ENCODE measurements at regions not wholly inside any gene's neighbourhood (a gene's known extent, or its start where the extent isn't known, plus 50 kb on each side); places are given as distances from the start of the nearest gene placed in this dataset.

- H3K36me3 Mint-ChIP-seq: peaks cover 1% of the 10 kb centered on the region
Observed at GRCh38 chr5:175765858-175766257, 105.5 kb upstream of the CPLX2 start.

GRCh38 chr5:175766963-175767362 is 104.4 kb upstream of the CPLX2 start:
- CTCF ChIA-PET: no interaction called here
- no peak for DNase-seq
- no peak overlapping the region for H3K27ac Mint-ChIP-seq
- no peaks in the 10 kb centered on the region for H3K9me3 Mint-ChIP-seq (ENCODE audit: low read depth)
- ATAC-seq: no peak
- H3K4me1 Mint-ChIP-seq: peaks cover 3% of the 10 kb centered on the region
- no peak overlapping the region for H3K4me3 Mint-ChIP-seq
- H3K36me3 Mint-ChIP-seq: peaks cover 1% of the 10 kb centered on the region
- H3K27me3 Mint-ChIP-seq: peaks cover 28% of the 10 kb centered on the region

More at GRCh38 chr5:175765858-175766257, 105.5 kb upstream of the CPLX2 start:
- H3K9me3 Mint-ChIP-seq (ENCODE audit: low read depth): no peaks in the 10 kb centered on the region
- H3K27ac Mint-ChIP-seq: no peak overlapping the region
- ATAC-seq (no peak), DNase-seq (no peak)
- H3K4me3 Mint-ChIP-seq: no peak overlapping the region
- CTCF ChIA-PET: no interaction called here
- H3K4me1 Mint-ChIP-seq: peaks cover 3% of the 10 kb centered on the region
- peaks cover 21% of the 10 kb centered on the region for H3K27me3 Mint-ChIP-seq

- CTCF ChIA-PET: no interaction called here
- ATAC-seq (no peak), DNase-seq (no peak)
- H3K27me3 Mint-ChIP-seq: peaks cover 48% of the 10 kb centered on the region
- no peak overlapping the region for H3K27ac Mint-ChIP-seq
- H3K4me3 Mint-ChIP-seq: no peak overlapping the region
- no peaks in the 10 kb centered on the region for H3K36me3 Mint-ChIP-seq
- H3K9me3 Mint-ChIP-seq (ENCODE audit: low read depth): no peaks in the 10 kb centered on the region
- H3K4me1 Mint-ChIP-seq: no peaks in the 10 kb centered on the region
Observed at GRCh38 chr5:175772747-175773533, 98.4 kb upstream of the CPLX2 start.

GRCh38 chr5:175773534-175774070 is 97.8 kb upstream of the CPLX2 start:
- H3K4me3 Mint-ChIP-seq: no peak overlapping the region
- no peak for ATAC-seq
- H3K4me1 Mint-ChIP-seq: no peaks in the 10 kb centered on the region
- H3K9me3 Mint-ChIP-seq (ENCODE audit: low read depth): no peaks in the 10 kb centered on the region
- no peak for DNase-seq
- H3K27ac Mint-ChIP-seq: no peak overlapping the region
- H3K36me3 Mint-ChIP-seq: no peaks in the 10 kb centered on the region
- CTCF ChIA-PET: no interaction called here
- H3K27me3 Mint-ChIP-seq: peaks cover 48% of the 10 kb centered on the region

DNA sequence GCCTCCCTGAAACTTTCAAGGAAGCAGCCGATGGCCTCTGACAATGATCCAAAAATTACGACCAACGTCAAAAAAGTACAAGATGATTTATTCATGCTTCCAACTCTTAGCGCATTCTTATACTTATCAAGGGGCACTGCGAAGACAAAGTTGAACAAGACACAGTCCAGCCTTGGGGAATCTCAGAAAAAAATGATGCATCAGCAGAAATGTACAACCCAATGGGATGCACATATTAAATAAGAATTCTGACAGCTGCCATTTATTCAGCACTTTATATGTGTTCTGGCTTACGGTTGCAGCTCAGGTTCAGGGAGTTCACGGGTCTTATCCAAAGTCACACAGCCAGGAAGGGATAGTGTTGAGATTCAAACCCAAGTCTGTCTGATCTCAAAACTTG is 96.0 kb upstream of the CPLX2 start:
- CTCF ChIA-PET: no interaction called here
- H3K36me3 Mint-ChIP-seq: no peaks in the 10 kb centered on the region
- H3K27ac Mint-ChIP-seq: no peak overlapping the region
- ATAC-seq: no peak
- DNase-seq: no peak
- no peaks in the 10 kb centered on the region for H3K4me1 Mint-ChIP-seq
- no peaks in the 10 kb centered on the region for H3K9me3 Mint-ChIP-seq (ENCODE audit: low read depth)
- H3K27me3 Mint-ChIP-seq: peaks cover 54% of the 10 kb centered on the region
- H3K4me3 Mint-ChIP-seq: no peak overlapping the region

DNA sequence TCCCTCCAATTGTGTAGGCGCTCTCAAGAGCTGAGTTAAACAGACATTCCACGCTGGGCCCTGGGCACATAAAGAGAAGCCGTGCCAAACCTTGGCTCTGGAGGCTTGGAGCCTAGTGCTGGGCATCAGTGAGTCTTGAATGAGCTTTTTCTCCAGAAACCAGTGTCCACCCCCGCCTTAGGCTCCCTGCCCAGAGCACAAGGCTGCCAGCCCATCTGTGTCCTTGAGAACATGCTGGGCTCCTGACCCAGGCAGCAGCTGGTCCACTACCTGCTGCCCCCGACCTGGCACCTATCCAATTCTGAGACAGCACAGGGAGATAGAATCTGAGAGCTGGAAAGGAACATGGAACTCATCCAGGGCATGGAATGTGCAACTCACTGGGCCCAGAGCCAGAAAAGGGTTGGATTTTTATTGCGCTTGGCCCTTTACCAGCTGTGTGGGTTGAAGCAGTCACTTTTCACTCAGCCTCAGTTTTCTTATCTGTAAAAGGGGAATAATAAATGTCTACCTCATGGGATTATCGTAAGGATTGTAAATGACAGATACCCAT is 92.4 kb upstream of the CPLX2 start:
- Mint-ChIP-seq H3K4me1 (no peaks in the 10 kb centered on the region), H3K4me3 (no peak overlapping the region), H3K27me3 (peaks cover 31% of the 10 kb centered on the region), H3K9me3 (ENCODE audit: low read depth) (no peaks in the 10 kb centered on the region), H3K36me3 (no peaks in the 10 kb centered on the region), H3K27ac (no peak overlapping the region)
- DNase-seq (no peak), ATAC-seq (no peak)
- CTCF ChIA-PET: no interaction called here

DNA sequence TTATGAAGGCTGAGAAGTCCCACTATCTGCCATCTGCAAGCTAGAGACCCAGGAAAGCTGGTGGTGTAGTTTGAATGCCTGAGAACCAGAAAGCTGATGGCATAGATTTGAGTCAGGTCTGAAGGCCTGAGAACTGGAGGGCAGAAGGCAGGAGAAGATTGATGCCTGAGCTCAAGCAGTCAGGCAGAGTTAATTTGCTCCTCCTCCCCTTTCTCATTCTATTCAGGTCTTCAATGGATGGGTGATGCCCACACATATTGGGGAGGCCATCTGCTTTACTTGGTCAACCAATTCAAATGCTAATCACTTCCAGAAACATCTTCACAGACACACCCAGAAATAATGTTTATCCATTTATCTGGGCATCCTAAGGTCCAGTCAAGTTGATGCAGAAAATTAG is 87.6 kb upstream of the CPLX2 start:
- CTCF ChIA-PET: no interaction called here
- no peak for ATAC-seq
- no peak overlapping the region for H3K27ac Mint-ChIP-seq
- peaks cover 36% of the 10 kb centered on the region for H3K27me3 Mint-ChIP-seq
- H3K4me3 Mint-ChIP-seq: no peak overlapping the region
- no peaks in the 10 kb centered on the region for H3K9me3 Mint-ChIP-seq (ENCODE audit: low read depth)
- no peak for DNase-seq
- no peaks in the 10 kb centered on the region for H3K36me3 Mint-ChIP-seq
- no peaks in the 10 kb centered on the region for H3K4me1 Mint-ChIP-seq

- CTCF ChIA-PET: no interaction called here
- H3K27me3 Mint-ChIP-seq: peaks cover 36% of the 10 kb centered on the region
- H3K27ac Mint-ChIP-seq: no peak overlapping the region
- no peak overlapping the region for H3K4me3 Mint-ChIP-seq
- no peaks in the 10 kb centered on the region for H3K4me1 Mint-ChIP-seq
- no peak for ATAC-seq
- H3K36me3 Mint-ChIP-seq: no peaks in the 10 kb centered on the region
- H3K9me3 Mint-ChIP-seq (ENCODE audit: low read depth): no peaks in the 10 kb centered on the region
- DNase-seq: no peak
Observed at GRCh38 chr5:175784230-175784629, 87.1 kb upstream of the CPLX2 start.

DNA sequence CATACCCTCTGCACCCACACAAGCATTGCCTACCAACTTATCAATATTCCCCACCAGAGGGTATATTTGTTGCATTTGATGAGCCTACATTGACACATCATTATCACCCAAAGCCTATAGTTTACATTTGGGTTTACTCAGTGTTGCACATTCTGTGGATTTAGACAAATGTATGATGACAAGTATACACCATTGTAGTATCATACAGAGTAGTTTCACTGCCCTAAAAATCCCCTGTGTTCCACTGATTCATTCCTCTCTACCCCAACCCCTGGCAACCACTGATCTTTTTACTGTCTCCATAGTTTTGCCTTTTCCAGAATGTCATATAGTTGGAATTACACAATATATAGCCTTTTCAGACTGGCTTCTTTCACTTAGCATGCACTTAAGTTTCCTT is 85.7 kb upstream of the CPLX2 start:
- CTCF ChIA-PET: no interaction called here
- Mint-ChIP-seq H3K4me3 (no peak overlapping the region), H3K36me3 (no peaks in the 10 kb centered on the region), H3K27me3 (peaks cover 35% of the 10 kb centered on the region), H3K4me1 (no peaks in the 10 kb centered on the region), H3K9me3 (ENCODE audit: low read depth) (no peaks in the 10 kb centered on the region), H3K27ac (no peak overlapping the region)
- DNase-seq: no peak
- no peak for ATAC-seq

DNA sequence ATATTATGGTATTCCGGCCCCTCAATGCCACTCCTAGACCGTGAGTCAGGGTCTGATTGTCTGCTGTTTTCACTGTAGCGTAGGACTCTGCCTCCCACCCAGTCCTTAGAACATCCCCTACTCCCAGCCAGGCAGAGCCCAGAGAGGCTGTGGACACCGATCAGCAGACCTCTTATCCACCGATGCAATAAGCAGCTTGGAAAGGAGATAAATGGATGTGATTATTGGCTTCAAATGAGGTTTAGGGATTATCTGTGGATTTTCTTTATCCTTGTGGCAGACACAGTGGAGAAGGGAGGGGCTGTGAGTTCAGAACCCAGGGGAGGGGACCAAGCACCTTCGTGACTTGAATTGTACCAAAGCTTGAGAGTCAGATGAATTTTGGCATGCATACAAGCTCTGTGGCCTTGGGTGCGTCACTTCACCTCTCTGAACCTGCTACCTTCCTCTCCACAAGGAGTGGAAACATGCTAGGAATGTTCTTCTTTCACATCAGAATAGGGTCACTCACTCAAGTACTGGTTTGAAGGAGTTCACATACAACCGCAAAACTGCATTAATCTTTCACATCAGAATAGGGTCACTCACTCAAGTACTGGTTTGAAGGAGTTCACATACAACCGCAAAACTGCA is 83.1 kb upstream of the CPLX2 start:
- no peak overlapping the region for H3K4me3 Mint-ChIP-seq
- H3K9me3 Mint-ChIP-seq (ENCODE audit: low read depth): no peaks in the 10 kb centered on the region
- H3K27ac Mint-ChIP-seq: no peak overlapping the region
- ATAC-seq: no peak
- H3K27me3 Mint-ChIP-seq: peaks cover 34% of the 10 kb centered on the region
- CTCF ChIA-PET: no interaction called here
- no peak for DNase-seq
- no peaks in the 10 kb centered on the region for H3K4me1 Mint-ChIP-seq
- no peaks in the 10 kb centered on the region for H3K36me3 Mint-ChIP-seq

DNA sequence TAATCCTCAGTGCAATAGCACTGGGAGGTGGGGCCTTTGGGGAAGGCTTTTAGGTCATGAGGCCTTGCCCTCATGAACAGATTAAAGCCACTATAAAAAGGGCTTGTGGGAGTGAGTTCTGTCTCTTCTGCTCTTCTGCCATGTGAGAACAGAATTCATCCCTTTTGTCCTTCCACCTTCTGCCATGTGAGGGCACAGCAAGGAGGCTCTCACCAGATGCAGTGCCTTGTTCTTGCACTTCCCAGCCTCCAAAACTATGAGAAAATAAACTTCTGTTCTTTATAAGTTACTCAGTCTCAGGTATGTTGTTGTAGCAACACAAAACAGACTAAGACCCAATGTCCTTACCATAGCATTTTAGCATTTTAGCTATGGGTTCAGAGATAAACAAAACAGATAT is 81.7 kb upstream of the CPLX2 start:
- H3K4me1 Mint-ChIP-seq: no peaks in the 10 kb centered on the region
- H3K36me3 Mint-ChIP-seq: no peaks in the 10 kb centered on the region
- no peaks in the 10 kb centered on the region for H3K9me3 Mint-ChIP-seq (ENCODE audit: low read depth)
- no peak overlapping the region for H3K4me3 Mint-ChIP-seq
- DNase-seq (no peak), ATAC-seq (no peak)
- no peak overlapping the region for H3K27ac Mint-ChIP-seq
- H3K27me3 Mint-ChIP-seq: peaks cover 42% of the 10 kb centered on the region
- CTCF ChIA-PET: no interaction called here

DNA sequence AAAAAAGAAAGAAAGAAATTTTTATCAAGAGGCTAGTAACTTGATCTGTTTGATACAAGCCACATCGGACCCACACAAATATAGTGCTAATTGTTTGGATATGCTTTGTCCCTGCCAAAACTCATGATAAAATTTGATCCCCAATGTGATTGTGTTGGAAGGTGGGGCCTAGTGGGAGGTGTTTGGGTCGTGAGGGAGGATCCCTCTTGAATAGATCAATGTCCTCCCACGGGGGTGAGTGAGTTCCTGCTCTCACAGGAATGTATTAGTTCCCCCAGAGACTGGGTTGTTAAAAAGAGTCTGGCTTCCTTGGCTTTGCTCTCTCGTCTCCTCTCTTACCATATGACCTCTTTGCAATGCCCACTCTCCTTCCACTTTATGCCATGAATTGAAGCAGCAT is 80.6 kb upstream of the CPLX2 start:
- H3K27ac Mint-ChIP-seq: no peak overlapping the region
- H3K36me3 Mint-ChIP-seq: no peaks in the 10 kb centered on the region
- CTCF ChIA-PET: no interaction called here
- no peak for ATAC-seq
- peaks cover 47% of the 10 kb centered on the region for H3K27me3 Mint-ChIP-seq
- peaks cover 1% of the 10 kb centered on the region for H3K4me1 Mint-ChIP-seq
- DNase-seq: no peak
- no peaks in the 10 kb centered on the region for H3K9me3 Mint-ChIP-seq (ENCODE audit: low read depth)
- no peak overlapping the region for H3K4me3 Mint-ChIP-seq

GRCh38 chr5:175795959-175796358 is 75.4 kb upstream of the CPLX2 start:
- Mint-ChIP-seq H3K36me3 (no peaks in the 10 kb centered on the region), H3K9me3 (ENCODE audit: low read depth) (no peaks in the 10 kb centered on the region), H3K27me3 (peaks cover 57% of the 10 kb centered on the region), H3K4me1 (peaks cover 6% of the 10 kb centered on the region), H3K4me3 (no peak overlapping the region), H3K27ac (no peak overlapping the region)
- CTCF ChIA-PET: interaction anchor here (1.3 to 1.7 kb wide), 2 partner anchors 14 to 76 kb away, joined by 4 read pairs; partner anchors contain the start of gene CPLX2
- ATAC-seq: no peak
- no peak for DNase-seq

All from activated CD8-positive, alpha-beta memory T cell treated with anti-CD3 and anti-CD28 coated beads, Interleukin-2, amount 10 ng/mL, durations not matched to agents 7 days and 5 days (primary cell).